ENCODE measurements at regions not wholly inside any gene's neighbourhood (a gene's known extent, or its start where the extent isn't known, plus 50 kb on each side); places are given as distances from the start of the nearest gene placed in this dataset.

DNA sequence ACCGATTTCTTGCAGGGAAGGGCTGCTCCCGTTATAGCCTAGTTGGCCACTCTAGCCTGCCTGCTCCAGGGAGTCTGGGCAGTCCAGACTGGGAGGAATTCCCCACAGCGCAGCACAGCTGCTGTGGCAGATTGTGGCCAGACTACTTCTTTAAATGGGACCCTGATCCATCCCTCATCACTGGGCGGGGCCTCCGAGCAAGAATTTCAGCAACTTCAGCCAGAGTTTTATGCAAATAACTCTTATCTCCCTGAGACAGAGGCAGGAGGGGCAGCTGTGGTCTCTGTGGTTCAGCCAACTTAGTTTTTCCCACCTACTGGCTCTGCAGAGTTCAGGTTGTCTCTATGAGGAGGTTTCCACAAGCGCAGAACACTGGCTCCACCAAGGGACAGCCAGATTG lies 1583.2 kb downstream of the SUCLG1 start (continued):
- TF ChIP-seq GABPA (tag; conservative IDR thresholded peaks at IDR 0.05; ENCODE audit: low read depth) (no peak), ZBTB9 (CRISPR knock-in tag; IDR thresholded peaks at IDR 0.05) (no peak), STAT6 (CRISPR knock-in tag; IDR thresholded peaks at IDR 0.05) (no peak), CTBP1 (IDR thresholded peaks at IDR 0.05; ENCODE audit: borderline replicate concordance) (no peak), ZNF707 (CRISPR knock-in tag; conservative IDR thresholded peaks at IDR 0.05) (no peak), PHTF2 (CRISPR knock-in tag; IDR thresholded peaks at IDR 0.05) (no peak)

DNA sequence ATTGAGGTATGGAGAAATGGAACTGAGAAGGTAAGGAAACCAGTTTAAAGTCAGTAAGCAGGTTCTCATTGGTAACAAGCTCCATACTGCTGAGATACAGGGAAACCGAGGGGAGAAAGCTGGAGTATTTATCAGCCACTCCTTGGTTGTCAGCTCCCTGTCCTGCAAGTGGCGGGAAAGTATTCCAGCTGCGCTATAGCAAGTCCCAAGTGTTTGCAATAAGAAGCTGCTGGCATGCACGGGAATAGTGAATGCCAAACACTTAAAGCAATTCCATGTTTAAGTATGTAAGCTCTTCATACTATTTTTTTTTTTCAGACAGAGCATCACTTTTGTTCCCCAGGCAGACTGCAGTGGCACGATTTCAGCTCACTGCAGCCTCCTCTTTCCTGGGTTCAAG lies 1601.1 kb downstream of the SUCLG1 start:
- POLR2A ChIA-PET: no interaction called here
- Histone ChIP-seq H3K4me3 (no peak overlapping the region), H3K9ac (ENCODE audit: insufficient read depth in 1 of 2, low read depth in 2 of 2, low read length in 2 of 2) (no peak overlapping the region), H3K27me3 (ENCODE audit: control insufficient read depth in 2 of 2, insufficient read depth in 2 of 2, low read length in 2 of 2) (no peaks in the 10 kb centered on the region), H3K79me2 (ENCODE audit: control insufficient read depth, insufficient read depth, low read length) (no peaks in the 10 kb centered on the region), H3K9me1 (ENCODE audit: control insufficient read depth, insufficient read depth, low read length) (no peaks in the 10 kb centered on the region), H2AFZ (ENCODE audit: low read depth, low read length) (no peak overlapping the region), H3K4me1 (replicated peaks in 1 of 2; ENCODE audit: control insufficient read depth in 2 of 2, insufficient read depth in 2 of 2, low read length in 2 of 2) (no peaks in the 10 kb centered on the region), H3K4me2 (ENCODE audit: insufficient read depth, low read length) (no peak overlapping the region), H3K9me3 (replicated peaks; ENCODE audit: control insufficient read depth, insufficient read depth, low read depth, low read length) (no peaks in the 10 kb centered on the region), H3K36me3 (ENCODE audit: control insufficient read depth, insufficient read depth, low read length) (no peaks in the 10 kb centered on the region), H3K27ac (ENCODE audit: extremely low read depth, low read depth, low read length) (no peak overlapping the region), H4K20me1 (replicated peaks; ENCODE audit: control insufficient read depth, insufficient read depth, low read length) (no peaks in the 10 kb centered on the region)
- 0% methylated on average over 5 of the region's 5 CpGs for WGBS (ENCODE audit: insufficient coverage, low coverage, missing lambda C conversion rate)
- in situ Hi-C loops (cut with MboI) (no loop called here), intact Hi-C loops (cut with micrococcal nuclease) (no loop called here)
- FAIRE-seq (no peak), ATAC-seq (no peak), DNase-seq (ENCODE audit: extremely low read depth in 1 of 4, low spot score in 3 of 4) (no peak)
- BruUV-seq (replicated peaks): no TSS peak
- CTCF ChIA-PET (ENCODE audit: low intra/inter-chr PET ratio): no interaction called here
- TF ChIP-seq POLR2AphosphoS5 (IDR thresholded peaks at IDR 0.05; ENCODE audit: control insufficient read depth, insufficient read depth, low read depth, low read length) (no peak), RBM14 (IDR thresholded peaks at IDR 0.05; ENCODE audit: borderline replicate concordance, insufficient read depth, low read depth, low read length) (no peak), ZNF316 (IDR thresholded peaks at IDR 0.05) (no peak), SMAD4 (CRISPR knock-in tag; conservative IDR thresholded peaks at IDR 0.05) (no peak), DPF2 (IDR thresholded peaks at IDR 0.05) (no peak), SMARCB1 (IDR thresholded peaks at IDR 0.05; ENCODE audit: insufficient read length, low read depth) (no peak), SIN3A (IDR thresholded peaks at IDR 0.05; ENCODE audit: borderline replicate concordance in 2 of 2, control insufficient read depth in 1 of 2, low read depth in 2 of 2, low read length in 2 of 2) (no peak), ZNF57 (CRISPR knock-in tag; IDR thresholded peaks at IDR 0.05) (no peak)
- TF ChIP-seq, protein P1, sequence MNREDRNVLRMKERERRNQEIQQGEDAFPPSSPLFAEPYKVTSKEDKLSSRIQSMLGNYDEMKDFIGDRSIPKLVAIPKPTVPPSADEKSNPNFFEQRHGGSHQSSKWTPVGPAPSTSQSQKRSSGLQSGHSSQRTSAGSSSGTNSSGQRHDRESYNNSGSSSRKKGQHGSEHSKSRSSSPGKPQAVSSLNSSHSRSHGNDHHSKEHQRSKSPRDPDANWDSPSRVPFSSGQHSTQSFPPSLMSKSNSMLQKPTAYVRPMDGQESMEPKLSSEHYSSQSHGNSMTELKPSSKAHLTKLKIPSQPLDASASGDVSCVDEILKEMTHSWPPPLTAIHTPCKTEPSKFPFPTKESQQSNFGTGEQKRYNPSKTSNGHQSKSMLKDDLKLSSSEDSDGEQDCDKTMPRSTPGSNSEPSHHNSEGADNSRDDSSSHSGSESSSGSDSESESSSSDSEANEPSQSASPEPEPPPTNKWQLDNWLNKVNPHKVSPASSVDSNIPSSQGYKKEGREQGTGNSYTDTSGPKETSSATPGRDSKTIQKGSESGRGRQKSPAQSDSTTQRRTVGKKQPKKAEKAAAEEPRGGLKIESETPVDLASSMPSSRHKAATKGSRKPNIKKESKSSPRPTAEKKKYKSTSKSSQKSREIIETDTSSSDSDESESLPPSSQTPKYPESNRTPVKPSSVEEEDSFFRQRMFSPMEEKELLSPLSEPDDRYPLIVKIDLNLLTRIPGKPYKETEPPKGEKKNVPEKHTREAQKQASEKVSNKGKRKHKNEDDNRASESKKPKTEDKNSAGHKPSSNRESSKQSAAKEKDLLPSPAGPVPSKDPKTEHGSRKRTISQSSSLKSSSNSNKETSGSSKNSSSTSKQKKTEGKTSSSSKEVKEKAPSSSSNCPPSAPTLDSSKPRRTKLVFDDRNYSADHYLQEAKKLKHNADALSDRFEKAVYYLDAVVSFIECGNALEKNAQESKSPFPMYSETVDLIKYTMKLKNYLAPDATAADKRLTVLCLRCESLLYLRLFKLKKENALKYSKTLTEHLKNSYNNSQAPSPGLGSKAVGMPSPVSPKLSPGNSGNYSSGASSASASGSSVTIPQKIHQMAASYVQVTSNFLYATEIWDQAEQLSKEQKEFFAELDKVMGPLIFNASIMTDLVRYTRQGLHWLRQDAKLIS (CRISPR knock-in tag; IDR thresholded peaks at IDR 0.05): no peak
